ENCODE measurements at regions not wholly inside any gene's neighbourhood (a gene's known extent, or its start where the extent isn't known, plus 50 kb on each side); places are given as distances from the start of the nearest gene placed in this dataset.

DNA sequence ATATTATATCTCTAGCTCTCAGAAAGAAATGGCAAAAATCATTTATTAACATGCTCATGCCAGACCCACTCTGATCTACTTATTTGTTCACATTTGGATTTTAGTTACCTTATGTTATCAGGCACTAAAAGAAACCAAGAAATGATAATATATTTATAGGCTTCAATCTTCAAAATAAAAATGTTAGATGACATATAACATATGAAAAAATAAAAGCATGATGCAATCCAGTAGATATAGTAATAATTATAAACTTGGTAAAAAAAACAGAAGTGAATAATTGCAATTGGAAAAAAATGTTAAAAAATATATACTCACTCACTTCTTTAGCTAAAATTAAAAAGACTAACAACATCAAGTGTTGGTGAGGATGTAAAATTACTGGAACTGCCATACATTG, 248.3 kb upstream of the VRK2 start:
- DNase-seq (ENCODE audit: low read depth, low spot score), result no peak

DNA sequence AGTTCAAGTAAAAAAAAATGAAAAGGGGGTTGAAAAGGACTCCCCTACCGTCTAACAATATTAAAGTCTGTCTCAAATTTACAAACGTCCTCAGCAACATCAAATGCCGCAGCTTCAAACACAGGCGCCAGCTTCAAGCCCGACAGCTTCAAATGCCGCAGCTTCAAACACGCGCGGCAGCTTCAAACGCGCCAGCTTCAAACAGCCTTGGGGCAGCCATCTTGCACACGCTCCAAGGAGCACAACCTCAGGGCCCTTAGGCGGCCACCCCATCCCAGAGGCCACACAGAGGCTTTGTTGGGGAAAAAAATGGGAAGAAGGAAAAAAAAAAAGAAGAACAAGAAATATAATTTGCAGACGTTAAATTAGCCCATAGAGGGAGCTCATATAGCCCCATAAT, 244.4 kb upstream of the VRK2 start:
- DNase-seq (ENCODE audit: low read depth, low spot score), result no peak

DNA sequence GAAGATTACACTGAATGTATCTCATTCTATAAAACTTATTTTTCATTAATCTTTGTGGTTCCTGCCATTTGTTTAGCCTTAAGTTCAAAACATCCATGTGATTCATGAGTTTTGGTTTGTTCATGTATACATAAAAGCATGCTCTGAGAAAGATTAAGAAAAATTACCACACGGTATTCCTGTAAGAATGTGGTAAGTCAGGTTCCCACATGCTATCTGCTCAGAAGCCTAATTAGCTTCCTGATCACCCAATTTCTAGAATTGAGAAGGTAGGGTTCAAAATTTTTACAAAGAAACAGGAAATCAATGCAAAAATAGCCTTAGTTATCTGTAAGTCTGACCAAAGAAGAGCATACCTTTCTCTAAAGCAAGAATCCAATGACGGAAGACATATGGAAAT, 241.6 kb upstream of the VRK2 start:
- no peak for DNase-seq (ENCODE audit: low read depth, low spot score)

DNA sequence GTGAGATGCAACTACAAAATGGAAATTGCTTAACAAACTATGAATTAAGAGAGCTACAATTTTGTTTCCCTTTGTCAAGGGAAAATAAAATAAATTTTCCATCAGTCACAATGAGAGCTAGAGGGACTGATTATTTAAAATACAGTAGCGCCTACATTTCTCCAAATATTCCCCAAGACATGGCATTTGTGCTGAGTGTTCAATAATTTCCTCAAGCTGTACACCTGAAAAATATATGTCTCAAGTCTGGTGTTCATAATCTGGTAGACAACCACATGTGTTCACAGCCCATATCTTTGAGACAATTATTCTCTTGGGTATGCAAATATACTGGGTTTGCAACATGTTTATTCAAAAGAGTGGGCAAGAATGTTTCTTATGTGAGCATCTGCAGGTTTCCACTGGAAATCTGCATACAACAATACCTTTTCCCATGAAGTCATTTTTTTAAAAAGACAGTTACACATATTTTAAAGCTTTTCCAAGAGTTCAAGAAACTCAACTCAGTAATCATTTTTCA, 240.1 kb upstream of the VRK2 start:
- DNase-seq (ENCODE audit: low read depth, low spot score), result no peak

DNA sequence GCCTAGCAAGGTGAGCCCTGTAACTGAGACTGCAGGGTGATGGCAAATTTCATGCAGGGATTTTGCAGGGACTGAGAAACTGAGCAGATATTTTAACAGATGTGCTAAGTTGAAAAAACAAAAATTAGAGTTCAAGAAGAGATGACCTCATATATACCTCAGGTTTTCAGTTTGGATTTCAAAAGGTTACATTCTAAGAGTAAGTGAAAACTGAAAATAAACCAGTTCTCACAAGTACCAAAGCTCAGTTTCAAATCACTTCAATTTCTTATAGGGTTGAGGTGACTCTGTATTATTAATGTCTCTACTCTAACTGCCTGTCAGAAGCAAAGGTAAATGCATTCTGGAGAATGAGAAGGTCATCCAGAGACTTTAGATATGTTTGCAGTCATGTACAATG, 237.4 kb upstream of the VRK2 start:
- DNase-seq (ENCODE audit: low read depth, low spot score), result no peak

GRCh38 chr2:57821088-57821487, 225.5 kb upstream of the VRK2 start:
- no peak for DNase-seq (ENCODE audit: low read depth, low spot score)

DNA sequence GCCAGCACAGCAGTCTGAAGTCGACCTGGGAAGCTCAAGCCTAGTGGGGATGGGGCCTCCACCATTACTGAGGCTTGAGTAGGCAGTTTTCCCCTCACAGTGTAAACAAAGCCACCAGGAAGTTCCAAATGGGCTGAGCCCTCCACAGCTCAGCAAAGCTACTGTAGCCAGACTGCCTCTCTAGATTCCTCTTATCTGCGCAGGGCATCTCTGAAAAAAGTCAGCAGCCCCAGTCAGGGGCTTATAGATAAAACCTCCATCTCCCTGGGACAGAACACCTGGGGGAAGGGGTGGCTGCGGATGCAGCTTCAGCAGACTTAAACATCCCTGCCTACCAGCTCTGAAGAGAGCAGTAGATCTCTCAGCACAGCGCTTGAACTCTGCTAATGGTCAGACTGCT, 218.4 kb upstream of the VRK2 start:
- DNase-seq (ENCODE audit: low read depth, low spot score), result no peak

GRCh38 chr2:57834666-57835065, 211.9 kb upstream of the VRK2 start:
- no peak for DNase-seq (ENCODE audit: low read depth, low spot score)

- no peak for DNase-seq (ENCODE audit: low read depth, low spot score)
Observed at GRCh38 chr2:57842531-57842930, 204.1 kb upstream of the VRK2 start.

DNA sequence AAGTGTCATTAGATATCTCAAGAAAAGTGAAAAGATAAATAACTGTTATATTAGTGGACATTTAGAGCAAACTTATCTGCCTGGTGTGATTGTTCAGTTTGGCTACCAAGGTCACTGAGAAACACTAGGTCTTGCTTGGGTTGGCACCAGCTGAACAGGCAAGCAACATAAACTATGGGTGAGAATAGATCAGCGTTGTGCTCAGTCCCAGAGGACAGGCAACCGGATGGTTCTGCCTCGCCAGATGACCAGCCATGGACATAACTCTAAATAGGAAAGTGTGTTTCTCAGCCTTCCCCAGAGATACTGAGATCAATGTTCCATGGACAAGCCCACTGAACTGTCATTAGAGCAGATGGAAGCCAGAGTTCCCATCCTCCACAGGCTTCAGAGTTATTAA, 203.4 kb upstream of the VRK2 start:
- no peak for DNase-seq (ENCODE audit: low read depth, low spot score)

DNA sequence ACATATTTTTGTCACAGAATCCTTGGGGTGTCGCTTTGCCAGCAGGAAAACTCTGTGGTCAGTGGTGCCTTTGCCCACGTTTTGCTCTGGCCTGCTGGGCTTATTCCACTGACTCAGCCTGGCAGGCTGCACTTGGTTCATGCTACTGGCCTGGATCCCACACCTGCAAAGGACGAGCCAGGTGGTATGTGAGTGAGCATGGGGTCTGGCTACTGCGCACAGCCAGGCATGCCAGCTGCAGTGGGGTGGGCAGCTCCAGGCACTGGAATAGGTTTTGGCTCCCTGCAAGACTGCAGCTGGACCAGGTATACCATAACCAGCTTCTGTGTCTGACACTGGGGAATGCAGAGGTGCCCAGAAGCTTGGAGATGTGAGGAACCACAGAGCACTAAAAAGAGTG, 197.9 kb upstream of the VRK2 start:
- no peak for DNase-seq (ENCODE audit: low read depth, low spot score)

DNA sequence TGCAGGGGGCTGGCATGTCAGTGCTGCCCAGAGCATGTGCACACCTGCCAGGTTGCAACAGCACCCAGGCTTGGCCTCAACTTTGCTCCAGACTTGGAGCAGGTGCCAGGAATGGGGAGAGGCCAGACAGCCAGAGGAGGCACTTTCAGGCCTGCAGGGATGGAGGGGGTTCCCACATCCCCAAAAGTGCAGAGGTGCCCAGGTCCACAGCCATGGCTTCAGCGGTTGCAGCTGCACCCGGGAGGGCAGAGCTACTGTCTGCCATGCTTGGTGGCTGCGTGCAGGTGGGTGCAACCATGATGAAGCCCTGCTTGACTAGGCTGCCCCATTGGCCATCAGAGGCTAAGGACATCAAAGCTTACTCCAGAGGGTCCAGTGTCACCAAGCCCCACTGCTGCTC, 196.8 kb upstream of the VRK2 start:
- DNase-seq (ENCODE audit: low read depth, low spot score), result no peak

GRCh38 chr2:57850415-57851130, 196.0 kb upstream of the VRK2 start:
- DNase-seq (ENCODE audit: low read depth, low spot score), result no peak

- no peak for DNase-seq (ENCODE audit: low read depth, low spot score)
Observed at GRCh38 chr2:57855212-57855611, 191.4 kb upstream of the VRK2 start.

- DNase-seq (ENCODE audit: low read depth, low spot score), result no peak
Observed at GRCh38 chr2:57859755-57860154, 186.9 kb upstream of the VRK2 start.

DNA sequence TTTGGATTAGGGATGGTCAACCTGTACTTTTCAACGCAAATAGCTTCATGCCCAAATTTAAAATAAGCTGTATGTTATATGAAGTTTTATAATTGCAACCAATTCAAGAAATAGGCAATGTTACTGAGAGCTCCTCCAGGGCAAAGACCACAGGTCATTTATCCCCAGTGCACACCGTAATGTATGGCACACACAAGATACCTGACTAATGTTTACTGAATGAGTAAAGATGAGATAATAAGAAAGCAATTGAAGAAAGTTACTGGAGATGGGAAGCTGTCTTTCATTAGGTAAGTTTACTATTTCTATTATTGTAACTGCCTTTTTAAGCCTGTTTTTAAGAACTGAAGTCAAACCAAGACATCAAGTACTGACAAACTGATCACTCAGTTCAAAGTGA, 184.5 kb upstream of the VRK2 start:
- no peak for DNase-seq (ENCODE audit: low read depth, low spot score)

- DNase-seq (ENCODE audit: low read depth, low spot score), result no peak
Observed at GRCh38 chr2:57862727-57863126, 183.9 kb upstream of the VRK2 start.

- no peak for DNase-seq (ENCODE audit: low read depth, low spot score)
Observed at GRCh38 chr2:57864926-57865325, 181.7 kb upstream of the VRK2 start.

- DNase-seq (ENCODE audit: low read depth, low spot score), result no peak
Observed at GRCh38 chr2:57867730-57868129, 178.9 kb upstream of the VRK2 start.

- no peak for DNase-seq (ENCODE audit: low read depth, low spot score)
Observed at GRCh38 chr2:57868619-57869139, 177.9 kb upstream of the VRK2 start.

DNA sequence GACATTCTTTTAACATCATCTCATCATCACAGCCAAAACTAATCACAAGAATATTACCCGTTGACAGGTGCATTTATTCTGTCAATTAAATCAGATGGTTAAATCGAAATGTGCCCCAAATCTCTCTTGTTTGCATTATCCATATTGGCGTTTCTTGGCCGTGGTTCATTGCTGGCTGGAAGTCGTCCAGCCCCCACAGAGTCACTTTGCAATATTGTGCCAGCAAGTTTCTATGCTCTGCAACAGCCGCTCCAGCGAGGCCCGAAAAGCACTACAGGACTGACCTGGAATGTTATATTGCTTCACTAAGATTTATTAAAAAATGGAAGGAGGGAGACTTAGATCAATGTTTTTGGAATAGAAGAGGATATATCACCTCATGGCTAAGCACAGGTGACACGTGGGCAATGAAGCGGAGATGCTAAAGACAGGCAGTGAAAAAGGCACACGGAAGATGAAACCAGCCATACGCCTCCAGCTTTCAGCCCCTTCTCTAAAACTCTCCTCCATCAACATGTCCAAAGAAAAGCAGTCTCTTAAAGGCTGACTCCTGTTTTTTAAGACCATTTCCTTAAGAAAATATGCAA, 176.8 kb upstream of the VRK2 start:
- DNase-seq (ENCODE audit: low read depth, low spot score), result no peak

DNA sequence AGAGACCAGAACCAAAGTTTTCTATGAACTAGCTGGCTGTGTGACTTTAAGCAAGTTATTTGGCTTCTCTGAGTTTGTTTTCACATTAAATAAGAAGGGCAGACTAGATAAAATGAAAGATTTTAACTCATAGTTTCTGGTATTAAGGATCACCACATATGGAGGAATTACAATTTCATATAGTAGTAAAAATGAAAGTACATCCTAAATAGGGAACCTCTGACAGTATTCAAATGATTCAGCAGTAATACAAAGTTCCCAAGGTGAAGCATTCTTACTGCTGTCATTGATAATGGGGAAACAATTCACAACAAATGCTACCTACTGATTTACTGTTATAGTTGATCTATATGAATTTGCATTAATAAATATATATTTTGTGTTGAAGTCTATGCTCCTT, 170.3 kb upstream of the VRK2 start:
- no peak for DNase-seq (ENCODE audit: low read depth, low spot score)

DNA sequence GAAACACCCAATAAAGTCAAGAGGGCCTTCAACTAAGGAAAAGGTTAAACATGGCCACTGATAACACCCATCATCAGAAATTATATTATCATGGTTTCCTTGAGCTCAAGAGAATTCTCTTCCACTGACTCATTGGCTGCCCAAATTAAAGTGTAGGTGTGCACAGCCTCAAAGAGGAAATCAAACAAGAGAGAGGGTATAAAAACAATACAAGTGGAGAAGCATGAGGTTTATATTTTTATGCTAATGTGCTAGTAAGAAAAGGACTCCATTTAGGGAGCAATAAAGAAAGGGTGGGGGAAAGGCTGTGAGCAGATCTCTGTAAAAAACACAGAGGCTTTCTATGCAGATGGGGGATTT, 168.8 kb upstream of the VRK2 start:
- no peak for DNase-seq (ENCODE audit: low read depth, low spot score)

All from brain pericyte (primary cell).